ENCODE measurements at regions not wholly inside any gene's neighbourhood (a gene's known extent, or its start where the extent isn't known, plus 50 kb on each side); places are given as distances from the start of the nearest gene placed in this dataset.

GRCh38 chr10:53690524-53691240, 918.1 kb upstream of the MBL2 start:
- no peaks in the 10 kb centered on the region for H3K36me3 ChIP-seq (ENCODE audit: insufficient read depth, low read length)
- H3K79me2 ChIP-seq (ENCODE audit: insufficient read depth, low read length): no peaks in the 10 kb centered on the region
- no peak for TF ChIP-seq EZH2 (IDR thresholded peaks at IDR 0.05; ENCODE audit: borderline replicate concordance, low read depth, low read length, severe bottlenecking)
- TF ChIP-seq CTCF (IDR thresholded peaks at IDR 0.05; ENCODE audit: borderline replicate concordance, extremely low read depth, low read length, poor library complexity, severe bottlenecking): no peak
- no peak overlapping the region for H3K4me3 ChIP-seq (ENCODE audit: low read depth in 1 of 2, low read length in 2 of 2)
- H3K4me2 ChIP-seq (ENCODE audit: insufficient read depth, low read length): no peak overlapping the region
- H4K20me1 ChIP-seq (ENCODE audit: insufficient read depth, low read length): no peaks in the 10 kb centered on the region
- DNase-seq (no peak), ATAC-seq (ENCODE audit: insufficient read depth, low read depth) (no peak)
- no peak overlapping the region for H3K9ac ChIP-seq (ENCODE audit: low read depth, low read length)
- no peak overlapping the region for H3K27ac ChIP-seq (ENCODE audit: low read length)
- no peak overlapping the region for H2AFZ ChIP-seq (ENCODE audit: low read depth, low read length)
- H3K27me3 ChIP-seq (ENCODE audit: insufficient read depth, low read length, poor library complexity): no peaks in the 10 kb centered on the region
- no peaks in the 10 kb centered on the region for H3K4me1 ChIP-seq (ENCODE audit: insufficient read depth, low read length)
- H3K9me3 ChIP-seq (ENCODE audit: insufficient read depth, low read length, severe bottlenecking): no peaks in the 10 kb centered on the region

GRCh38 chr10:53687800-53688199, 915.2 kb upstream of the MBL2 start:
- Histone ChIP-seq H3K9me3 (ENCODE audit: insufficient read depth, low read length, severe bottlenecking) (no peaks in the 10 kb centered on the region), H3K9ac (ENCODE audit: low read depth, low read length) (no peak overlapping the region), H3K4me2 (ENCODE audit: insufficient read depth, low read length) (no peak overlapping the region), H3K27me3 (ENCODE audit: insufficient read depth, low read length, poor library complexity) (no peaks in the 10 kb centered on the region), H3K27ac (ENCODE audit: low read length) (no peak overlapping the region), H2AFZ (ENCODE audit: low read depth, low read length) (no peak overlapping the region), H3K79me2 (ENCODE audit: insufficient read depth, low read length) (no peaks in the 10 kb centered on the region), H3K4me1 (ENCODE audit: insufficient read depth, low read length) (no peaks in the 10 kb centered on the region), H3K4me3 (ENCODE audit: low read depth in 1 of 2, low read length in 2 of 2) (no peak overlapping the region), H3K36me3 (ENCODE audit: insufficient read depth, low read length) (no peaks in the 10 kb centered on the region), H4K20me1 (ENCODE audit: insufficient read depth, low read length) (no peaks in the 10 kb centered on the region)
- no peak for DNase-seq
- no peak for ATAC-seq (ENCODE audit: insufficient read depth, low read depth)
- TF ChIP-seq CTCF (IDR thresholded peaks at IDR 0.05; ENCODE audit: borderline replicate concordance, extremely low read depth, low read length, poor library complexity, severe bottlenecking) (no peak), EZH2 (IDR thresholded peaks at IDR 0.05; ENCODE audit: borderline replicate concordance, low read depth, low read length, severe bottlenecking) (no peak)

GRCh38 chr10:53682885-53683284, 910.3 kb upstream of the MBL2 start:
- H3K9ac ChIP-seq (ENCODE audit: low read depth, low read length): no peak overlapping the region
- ATAC-seq (ENCODE audit: insufficient read depth, low read depth): no peak
- H4K20me1 ChIP-seq (ENCODE audit: insufficient read depth, low read length): no peaks in the 10 kb centered on the region
- H3K4me1 ChIP-seq (ENCODE audit: insufficient read depth, low read length): no peaks in the 10 kb centered on the region
- TF ChIP-seq EZH2 (IDR thresholded peaks at IDR 0.05; ENCODE audit: borderline replicate concordance, low read depth, low read length, severe bottlenecking): no peak
- TF ChIP-seq CTCF (IDR thresholded peaks at IDR 0.05; ENCODE audit: borderline replicate concordance, extremely low read depth, low read length, poor library complexity, severe bottlenecking): no peak
- H3K27me3 ChIP-seq (ENCODE audit: insufficient read depth, low read length, poor library complexity): no peaks in the 10 kb centered on the region
- no peaks in the 10 kb centered on the region for H3K9me3 ChIP-seq (ENCODE audit: insufficient read depth, low read length, severe bottlenecking)
- H3K79me2 ChIP-seq (ENCODE audit: insufficient read depth, low read length): no peaks in the 10 kb centered on the region
- no peak overlapping the region for H2AFZ ChIP-seq (ENCODE audit: low read depth, low read length)
- H3K4me2 ChIP-seq (ENCODE audit: insufficient read depth, low read length): no peak overlapping the region
- H3K4me3 ChIP-seq (ENCODE audit: low read depth in 1 of 2, low read length in 2 of 2): no peak overlapping the region
- DNase-seq: no peak
- H3K27ac ChIP-seq (ENCODE audit: low read length): no peak overlapping the region
- H3K36me3 ChIP-seq (ENCODE audit: insufficient read depth, low read length): no peaks in the 10 kb centered on the region
